HCT116 (cell line): ENCODE measurements at regions not wholly inside any gene's neighbourhood (a gene's known extent, or its start where the extent isn't known, plus 50 kb on each side); places are given as distances from the start of the nearest gene placed in this dataset.

Experiments
- ATAC-seq: fragments of 200-7000 bp; cut with Tn5 transposase; 2 replicates; pipeline ENCODE4 v1.9.1; 2020; ENCODE audit warnings: mild to moderate bottlenecking, moderate library complexity
- BruUV-seq: library from RNA; stranded (reverse); fragments of 400-500 nt; replicated peaks from 2 replicates; lab custom pipeline; 2021; lab: Mats Ljungman, UMichigan
- CTCF ChIA-PET: fragments of 300-600 bp; sonication (Branson Sonifier 250); formaldehyde crosslinking; loops from one replicate; lab custom pipeline; 2021; ENCODE audit warnings: antibody characterized with exemption; lab: Charles Lee
- POLR2A ChIA-PET: fragments of 300-600, 350-600 bp; sonication (Branson Sonifier 250); formaldehyde crosslinking; loops from one replicate; lab custom pipeline; 2021; ENCODE audit warnings: antibody characterized with exemption; lab: Charles Lee
- RAD21 ChIA-PET, 2 experiments: fragments of 300-600 bp; sonication (Branson Sonifier 250); formaldehyde crosslinking; loops; one replicate each; lab custom pipeline; 2023; ENCODE audit warnings: low total read pairs in 2 of 2; ENCODE audit not compliant: uncharacterized antibody in 2 of 2, unreplicated experiment in 2 of 2, low non-redundant PET in 1 of 2; lab: Charles Lee
- DNase-seq: peaks from one replicate; pipeline ENCODE4 v3.0.0-alpha.2; 2010; ENCODE audit warnings: low read depth, low spot score
- H2AFZ ChIP-seq: fragments of 200-600 bp; shearing (Covaris generic), sonication (generic); 2 replicates; pipeline ENCODE4 v1.6.1; 2017; ENCODE audit warnings: low read depth, mixed run types, mixed read lengths, antibody characterized with exemption, low read length; ENCODE audit not compliant: poor library complexity, severe bottlenecking
- H3K27ac ChIP-seq: 2 replicates; pipeline ENCODE4 v1.5.1; 2012; ENCODE audit warnings: low read depth, low read length
- H3K27me3 ChIP-seq: fragments of 200-600 bp; sonication (generic); 2 replicates; pipeline ENCODE4 v1.6.1; 2016; ENCODE audit warnings: mixed run types, low read length, mixed read lengths; ENCODE audit not compliant: insufficient read depth
- H3K36me3 ChIP-seq, 2 experiments: fragments of 200-500 bp in 1 of 2; fragments of 200-600 bp in 1 of 2; sonication (Bioruptor generic) in 1 of 2; sonication (generic) in 1 of 2; 2 replicates each; pipeline versions ENCODE4 v1.5.1 to v1.6.1; 2014 to 2016; ENCODE audit warnings: low read length in 2 of 2, inconsistent platforms in 1 of 2, mixed read lengths in 1 of 2, mixed run types in 1 of 2; ENCODE audit not compliant: insufficient read depth in 2 of 2, control insufficient read depth in 1 of 2
- H3K4me1 ChIP-seq, 2 experiments: fragments of 200-600 bp in 1 of 2; sonication (generic) in 1 of 2; 2 replicates each; pipeline versions ENCODE4 v1.5.1 to v1.6.1; 2012 to 2017; ENCODE audit warnings: low read length in 2 of 2, inconsistent platforms in 1 of 2, mild to moderate bottlenecking in 1 of 2, mixed read lengths in 1 of 2, mixed run types in 1 of 2, moderate library complexity in 1 of 2; ENCODE audit not compliant: insufficient read depth in 2 of 2, control insufficient read depth in 1 of 2
- H3K4me2 ChIP-seq: fragments of 200-600 bp; sonication (generic); 2 replicates; pipeline ENCODE4 v1.6.1; 2017; ENCODE audit warnings: mixed run types, low read length, mixed read lengths
- H3K4me3 ChIP-seq, 2 experiments: fragments of 200-600 bp in 1 of 2; sonication (generic) in 1 of 2; replicated peaks in 1 of 2; 2 replicates each; pipeline ENCODE4 v1.5.1; 2011 to 2016; ENCODE audit warnings: low read length in 2 of 2, control low read depth in 1 of 2, low read depth in 1 of 2, mild to moderate bottlenecking in 1 of 2, mixed read lengths in 1 of 2, mixed run types in 1 of 2
- H3K79me2 ChIP-seq: fragments of 200-600 bp; sonication (generic); 2 replicates; pipeline ENCODE4 v1.6.1; 2017; ENCODE audit warnings: mild to moderate bottlenecking, mixed run types, low read length, moderate library complexity, mixed read lengths; ENCODE audit not compliant: insufficient read depth
- H3K9ac ChIP-seq: fragments of 200-600 bp; sonication (generic); 2 replicates; pipeline ENCODE4 v1.6.1; 2016; ENCODE audit warnings: low read length, mixed read lengths
- H3K9me2 ChIP-seq: fragments of 200-600 bp; sonication (generic), shearing (Covaris generic); 2 replicates; pipeline ENCODE4 v1.6.1; 2017; ENCODE audit warnings: mixed run types, mild to moderate bottlenecking, moderate library complexity; ENCODE audit not compliant: insufficient read depth
- H3K9me3 ChIP-seq, 2 experiments: fragments of 200-500 bp in 1 of 2; fragments of 200-600 bp in 1 of 2; sonication (Bioruptor generic) in 1 of 2; sonication (generic) in 1 of 2; 2 replicates each; pipeline ENCODE4 v1.6.1; 2014 to 2017; ENCODE audit warnings: low read length in 2 of 2, mixed read lengths in 2 of 2, inconsistent platforms in 1 of 2, low read depth in 1 of 2, mild to moderate bottlenecking in 1 of 2, mixed run types in 1 of 2, moderate library complexity in 1 of 2; ENCODE audit not compliant: control insufficient read depth in 1 of 2, insufficient read depth in 1 of 2
- H4K20me1 ChIP-seq: fragments of 200-600 bp; sonication (generic), shearing (Covaris generic); 2 replicates; pipeline ENCODE4 v1.6.1; 2017; ENCODE audit warnings: mixed run types, mild to moderate bottlenecking, moderate library complexity; ENCODE audit not compliant: insufficient read depth
- CBX3 ChIP-seq: IDR thresholded peaks from 2 replicates; pipeline ENCODE4 v1.6.1; 2012; ENCODE audit warnings: low read depth
- CEBPB ChIP-seq: IDR thresholded peaks from 2 replicates; pipeline ENCODE4 v1.6.1; 2012; ENCODE audit warnings: low read depth
- EZH2 ChIP-seq: fragments of 200-600 bp; sonication (generic); IDR thresholded peaks from 2 replicates; pipeline ENCODE4 v1.6.1; 2017; ENCODE audit warnings: antibody characterized with exemption, mixed run types
- JUND ChIP-seq: IDR thresholded peaks from 2 replicates; pipeline ENCODE4 v1.6.1; 2012
- POLR2AphosphoS5 ChIP-seq: IDR thresholded peaks from 2 replicates; pipeline ENCODE4 v1.6.1; 2011; ENCODE audit warnings: mild to moderate bottlenecking, low read depth, low read length, moderate library complexity
- TCF7L2 ChIP-seq: IDR thresholded peaks from 2 replicates; pipeline ENCODE4 v1.7.0; 2011; ENCODE audit warnings: borderline replicate concordance, inconsistent platforms; ENCODE audit not compliant: insufficient read depth, insufficient read length; ENCODE audit errors: extremely low read depth
- ZFX ChIP-seq: fragments of 450-650 bp; IDR thresholded peaks from 2 replicates; pipeline ENCODE4 v1.6.1; 2017
- ZNF274 ChIP-seq: fragments of 200-500 bp; sonication (Bioruptor generic); IDR thresholded peaks from 2 replicates; pipeline ENCODE4 v1.6.1; 2014; ENCODE audit warnings: mild to moderate bottlenecking, low read depth, low read length, inconsistent platforms
- intact Hi-C: fragments of 100-400 bp; cut with micrococcal nuclease; formaldehyde crosslinking; loops from 2 replicates; pipeline ENCODE4 v1.10.0; 2022
- TF ChIP-seq, protein P1 (sequence below): IDR thresholded peaks from 2 replicates; pipeline ENCODE4 v1.6.1; 2012
- TF ChIP-seq, protein P2 (sequence below): IDR thresholded peaks from 2 replicates; pipeline ENCODE4 v1.6.1; 2012
- TF ChIP-seq, protein P3 (sequence below), 3 experiments: fragments of 200-600 bp in 1 of 3; sonication (generic) in 1 of 3; IDR thresholded peaks in 2 of 3; conservative IDR thresholded peaks in 1 of 3; 2 replicates each; pipeline ENCODE4 v1.5.1; 2012 to 2017; ENCODE audit warnings: low read depth in 2 of 3, low read length in 2 of 3, antibody characterized with exemption in 1 of 3, borderline replicate concordance in 1 of 3, control low read depth in 1 of 3, mild to moderate bottlenecking in 1 of 3, mixed read lengths in 1 of 3, mixed run types in 1 of 3, moderate library complexity in 1 of 3; ENCODE audit not compliant: insufficient read depth in 1 of 3

DNA sequence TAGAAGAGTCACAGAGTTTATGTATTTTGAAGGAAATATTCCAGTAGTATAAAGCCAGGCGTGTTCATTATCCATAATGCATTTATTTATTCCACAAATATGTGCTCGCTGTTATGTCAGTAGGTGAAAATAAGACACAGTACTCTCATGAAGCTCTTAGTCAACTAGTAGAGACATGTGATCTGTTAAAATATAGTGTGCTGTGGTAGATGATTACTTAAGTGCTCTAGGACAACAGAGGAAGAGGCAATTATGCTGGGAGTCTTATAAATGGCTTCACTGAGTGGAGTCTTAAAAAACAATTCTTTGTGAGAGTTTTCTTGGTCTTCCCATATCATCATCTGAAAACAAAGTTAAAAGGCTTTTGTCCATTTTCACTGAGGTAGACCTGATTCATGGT lies 457.3 kb downstream of the XIRP2 start:
- BruUV-seq, result no TSS peak
- no peaks in the 10 kb centered on the region for H3K79me2 ChIP-seq
- H3K9me2 ChIP-seq, result no peaks in the 10 kb centered on the region
- no peak overlapping the region for H3K9ac ChIP-seq
- H3K4me2 ChIP-seq, result no peak overlapping the region
- ATAC-seq, result no peak
- H2AFZ ChIP-seq, result no peak overlapping the region
- TF ChIP-seq ZNF274 (no peak), CBX3 (no peak), CEBPB (no peak), TCF7L2 (no peak), EZH2 (no peak), POLR2AphosphoS5 (no peak), ZFX (no peak), JUND (no peak)
- TF ChIP-seq, protein P1, sequence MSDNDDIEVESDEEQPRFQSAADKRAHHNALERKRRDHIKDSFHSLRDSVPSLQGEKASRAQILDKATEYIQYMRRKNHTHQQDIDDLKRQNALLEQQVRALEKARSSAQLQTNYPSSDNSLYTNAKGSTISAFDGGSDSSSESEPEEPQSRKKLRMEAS, result no peak
- TF ChIP-seq, protein P2, sequence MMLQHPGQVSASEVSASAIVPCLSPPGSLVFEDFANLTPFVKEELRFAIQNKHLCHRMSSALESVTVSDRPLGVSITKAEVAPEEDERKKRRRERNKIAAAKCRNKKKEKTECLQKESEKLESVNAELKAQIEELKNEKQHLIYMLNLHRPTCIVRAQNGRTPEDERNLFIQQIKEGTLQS, result no peak
- TF ChIP-seq, protein P3, sequence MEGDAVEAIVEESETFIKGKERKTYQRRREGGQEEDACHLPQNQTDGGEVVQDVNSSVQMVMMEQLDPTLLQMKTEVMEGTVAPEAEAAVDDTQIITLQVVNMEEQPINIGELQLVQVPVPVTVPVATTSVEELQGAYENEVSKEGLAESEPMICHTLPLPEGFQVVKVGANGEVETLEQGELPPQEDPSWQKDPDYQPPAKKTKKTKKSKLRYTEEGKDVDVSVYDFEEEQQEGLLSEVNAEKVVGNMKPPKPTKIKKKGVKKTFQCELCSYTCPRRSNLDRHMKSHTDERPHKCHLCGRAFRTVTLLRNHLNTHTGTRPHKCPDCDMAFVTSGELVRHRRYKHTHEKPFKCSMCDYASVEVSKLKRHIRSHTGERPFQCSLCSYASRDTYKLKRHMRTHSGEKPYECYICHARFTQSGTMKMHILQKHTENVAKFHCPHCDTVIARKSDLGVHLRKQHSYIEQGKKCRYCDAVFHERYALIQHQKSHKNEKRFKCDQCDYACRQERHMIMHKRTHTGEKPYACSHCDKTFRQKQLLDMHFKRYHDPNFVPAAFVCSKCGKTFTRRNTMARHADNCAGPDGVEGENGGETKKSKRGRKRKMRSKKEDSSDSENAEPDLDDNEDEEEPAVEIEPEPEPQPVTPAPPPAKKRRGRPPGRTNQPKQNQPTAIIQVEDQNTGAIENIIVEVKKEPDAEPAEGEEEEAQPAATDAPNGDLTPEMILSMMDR (IDR thresholded peaks at IDR 0.05 in 2 of 3, conservative IDR thresholded peaks at IDR 0.05 in 1 of 3; ENCODE audit: borderline replicate concordance in 1 of 3, insufficient read depth in 1 of 3, low read depth in 2 of 3, low read length in 2 of 3), result no peak
- ChIA-PET RAD21 (no interaction called here), POLR2A (no interaction called here), CTCF (no interaction called here)
- intact Hi-C loops, result no loop called here
- H3K9me3 ChIP-seq, result no peaks in the 10 kb centered on the region
- no peaks in the 10 kb centered on the region for H3K4me1 ChIP-seq
- no peak overlapping the region for H3K4me3 ChIP-seq
- no peak overlapping the region for H3K27ac ChIP-seq
- H3K36me3 ChIP-seq, result no peaks in the 10 kb centered on the region
- no peaks in the 10 kb centered on the region for H3K27me3 ChIP-seq
- no peak for DNase-seq
- no peaks in the 10 kb centered on the region for H4K20me1 ChIP-seq
